ENCODE measurements at regions not wholly inside any gene's neighbourhood (a gene's known extent, or its start where the extent isn't known, plus 50 kb on each side); places are given as distances from the start of the nearest gene placed in this dataset.

- TF ChIP-seq CTCF (IDR thresholded peaks at IDR 0.05) (no peak), POLR2AphosphoS5 (IDR thresholded peaks at IDR 0.05; ENCODE audit: low read depth, low read length) (no peak), TCF7L2 (IDR thresholded peaks at IDR 0.05; ENCODE audit: low read depth, low read length) (no peak), REST (IDR thresholded peaks at IDR 0.05; ENCODE audit: insufficient read depth in 1 of 2, low read depth in 2 of 2, low read length in 1 of 2) (no peak)
Measured at GRCh38 chr2:146138820-146139219, 1618.9 kb upstream of the ZEB2 start.
